ENCODE measurements at regions not wholly inside any gene's neighbourhood (a gene's known extent, or its start where the extent isn't known, plus 50 kb on each side); places are given as distances from the start of the nearest gene placed in this dataset.

GRCh38 chr10:1869861-1870260 is 132.5 kb upstream of the ADARB2 start:
- no peak for DNase-seq (ENCODE audit: low read depth)
- H3K4me3 ChIP-seq (ENCODE audit: low read length), result no peak overlapping the region
- no peak for TF ChIP-seq CTCF (conservative IDR thresholded peaks at IDR 0.05; ENCODE audit: low read length)

- TF ChIP-seq CTCF (conservative IDR thresholded peaks at IDR 0.05; ENCODE audit: low read length), result no peak
- no peak for DNase-seq (ENCODE audit: low read depth)
- H3K4me3 ChIP-seq (ENCODE audit: low read length), result no peak overlapping the region
Measured at GRCh38 chr10:1860351-1860750, 123.0 kb upstream of the ADARB2 start.

- H3K4me3 ChIP-seq (ENCODE audit: low read length), result no peak overlapping the region
- no peak for DNase-seq (ENCODE audit: low read depth)
Measured at GRCh38 chr10:1858547-1858946, 121.2 kb upstream of the ADARB2 start.

GRCh38 chr10:1858048-1858447 is 120.7 kb upstream of the ADARB2 start:
- no peak for DNase-seq (ENCODE audit: low read depth)
- TF ChIP-seq CTCF (conservative IDR thresholded peaks at IDR 0.05; ENCODE audit: low read length), result no peak
- no peak overlapping the region for H3K4me3 ChIP-seq (ENCODE audit: low read length)

More at GRCh38 chr10:1858547-1858946, 121.2 kb upstream of the ADARB2 start:
- TF ChIP-seq CTCF (conservative IDR thresholded peaks at IDR 0.05; ENCODE audit: low read length), result no peak

- TF ChIP-seq CTCF (conservative IDR thresholded peaks at IDR 0.05; ENCODE audit: low read length), result no peak
- H3K4me3 ChIP-seq (ENCODE audit: low read length), result no peak overlapping the region
- DNase-seq (ENCODE audit: low read depth), result no peak
Measured at GRCh38 chr10:1855911-1856310, 118.6 kb upstream of the ADARB2 start.

GRCh38 chr10:1854271-1854670 is 116.9 kb upstream of the ADARB2 start:
- TF ChIP-seq CTCF (conservative IDR thresholded peaks at IDR 0.05; ENCODE audit: low read length), result no peak
- DNase-seq (ENCODE audit: low read depth), result no peak
- no peak overlapping the region for H3K4me3 ChIP-seq (ENCODE audit: low read length)

- no peak overlapping the region for H3K4me3 ChIP-seq (ENCODE audit: low read length)
- DNase-seq (ENCODE audit: low read depth), result no peak
- TF ChIP-seq CTCF (conservative IDR thresholded peaks at IDR 0.05; ENCODE audit: low read length), result no peak
Measured at GRCh38 chr10:1853801-1854200, 116.5 kb upstream of the ADARB2 start.

All from AG10803 (cell line).